ENCODE measurements at regions not wholly inside any gene's neighbourhood (a gene's known extent, or its start where the extent isn't known, plus 50 kb on each side); places are given as distances from the start of the nearest gene placed in this dataset.

GRCh38 chr1:221286399-221286798, 407.2 kb downstream of the HLX start:
- no peaks in the 10 kb centered on the region for H3K9me1 ChIP-seq (ENCODE audit: control insufficient read depth, extremely low read depth, insufficient read depth, low read length)
- no peak overlapping the region for H3K4me2 ChIP-seq (ENCODE audit: control insufficient read depth, extremely low read depth, insufficient read depth, low read depth, low read length)
- H4K20me1 ChIP-seq (ENCODE audit: control insufficient read depth, extremely low read depth, insufficient read depth, low read length) = no peaks in the 10 kb centered on the region
- no peaks in the 10 kb centered on the region for H3K9me3 ChIP-seq (ENCODE audit: control insufficient read depth, low read depth, low read length)
- DNase-seq (ENCODE audit: low read depth, low spot score) (no peak), FAIRE-seq (no peak)
- H3K27ac ChIP-seq (ENCODE audit: control insufficient read depth, insufficient read depth, low read length) = no peak overlapping the region
- no peaks in the 10 kb centered on the region for H3K27me3 ChIP-seq (ENCODE audit: control insufficient read depth, extremely low read depth, insufficient read depth, low read length)
- no peak overlapping the region for H2AFZ ChIP-seq (ENCODE audit: control insufficient read depth, low read length)
- H3K4me3 ChIP-seq (ENCODE audit: control insufficient read depth in 2 of 3, extremely low read depth in 1 of 3, insufficient read depth in 2 of 3, low read depth in 1 of 3, low read length in 3 of 3) = no peak overlapping the region
- no peaks in the 10 kb centered on the region for H3K36me3 ChIP-seq (ENCODE audit: control insufficient read depth in 2 of 2, extremely low read depth in 1 of 2, insufficient read depth in 2 of 2, low read length in 2 of 2)
- H3K9ac ChIP-seq (ENCODE audit: control insufficient read depth, extremely low read depth, insufficient read depth, low read length) = no peak overlapping the region
- TF ChIP-seq CTCF (optimal IDR thresholded peaks at IDR 0.05 in 1 of 3, IDR thresholded peaks at IDR 0.05 in 1 of 3, conservative IDR thresholded peaks at IDR 0.05 in 1 of 3; ENCODE audit: extremely low read depth in 1 of 3, insufficient read depth in 2 of 3, low read length in 3 of 3) (no peak), EZH2 (IDR thresholded peaks at IDR 0.05; ENCODE audit: low read length) (no peak)
- H3K79me2 ChIP-seq (ENCODE audit: control insufficient read depth, insufficient read depth, low read length) = no peaks in the 10 kb centered on the region
- H3K4me1 ChIP-seq (ENCODE audit: control insufficient read depth, extremely low read depth, insufficient read depth, low read length) = no peaks in the 10 kb centered on the region
- dilution Hi-C loops (cut with MboI; ENCODE audit: extremely low pct_ligation_motif_present, low sequenced_read_pairs) = no loop called here

GRCh38 chr1:221289103-221289502, 409.9 kb downstream of the HLX start:
- dilution Hi-C loops (cut with MboI; ENCODE audit: extremely low pct_ligation_motif_present, low sequenced_read_pairs) = no loop called here
- no peak overlapping the region for H3K4me2 ChIP-seq (ENCODE audit: control insufficient read depth, extremely low read depth, insufficient read depth, low read depth, low read length)
- H3K27ac ChIP-seq (ENCODE audit: control insufficient read depth, insufficient read depth, low read length) = no peak overlapping the region
- no peaks in the 10 kb centered on the region for H3K79me2 ChIP-seq (ENCODE audit: control insufficient read depth, insufficient read depth, low read length)
- no peaks in the 10 kb centered on the region for H3K9me3 ChIP-seq (ENCODE audit: control insufficient read depth, low read depth, low read length)
- no peak overlapping the region for H3K4me3 ChIP-seq (ENCODE audit: control insufficient read depth in 2 of 3, extremely low read depth in 1 of 3, insufficient read depth in 2 of 3, low read depth in 1 of 3, low read length in 3 of 3)
- H3K27me3 ChIP-seq (ENCODE audit: control insufficient read depth, extremely low read depth, insufficient read depth, low read length) = no peaks in the 10 kb centered on the region
- no peak for FAIRE-seq
- TF ChIP-seq CTCF (optimal IDR thresholded peaks at IDR 0.05 in 1 of 3, IDR thresholded peaks at IDR 0.05 in 1 of 3, conservative IDR thresholded peaks at IDR 0.05 in 1 of 3; ENCODE audit: extremely low read depth in 1 of 3, insufficient read depth in 2 of 3, low read length in 3 of 3) = no peak
- no peak for TF ChIP-seq EZH2 (IDR thresholded peaks at IDR 0.05; ENCODE audit: low read length)
- H3K9me1 ChIP-seq (ENCODE audit: control insufficient read depth, extremely low read depth, insufficient read depth, low read length) = no peaks in the 10 kb centered on the region
- DNase-seq (ENCODE audit: low read depth, low spot score) = no peak
- H2AFZ ChIP-seq (ENCODE audit: control insufficient read depth, low read length) = no peak overlapping the region
- H3K36me3 ChIP-seq (ENCODE audit: control insufficient read depth in 2 of 2, extremely low read depth in 1 of 2, insufficient read depth in 2 of 2, low read length in 2 of 2) = no peaks in the 10 kb centered on the region
- no peak overlapping the region for H3K9ac ChIP-seq (ENCODE audit: control insufficient read depth, extremely low read depth, insufficient read depth, low read length)
- H3K4me1 ChIP-seq (ENCODE audit: control insufficient read depth, extremely low read depth, insufficient read depth, low read length) = no peaks in the 10 kb centered on the region
- H4K20me1 ChIP-seq (ENCODE audit: control insufficient read depth, extremely low read depth, insufficient read depth, low read length) = no peaks in the 10 kb centered on the region
